Hematopoietic multipotent progenitor cell treated with erythropoietin and hydrocortisone succinate and interleukin-3 and kit ligand, for 15 days (in vitro differentiated cells): ENCODE measurements at regions not wholly inside any gene's neighbourhood (a gene's known extent, or its start where the extent isn't known, plus 50 kb on each side); places are given as distances from the start of the nearest gene placed in this dataset.
"Not testable (repeated sequence)": the region's sequence is repeated elsewhere in the genome, so short reads cannot be mapped to it uniquely, and the experiment has no call there.

Experiments used
- DNase-seq: peaks from one replicate; pipeline ENCODE4 v3.0.0-alpha.2; 2015; ENCODE audit warnings: low spot score

GRCh38 chr7:138220321-138220720 lies 144.1 kb downstream of the AKR1D1 start:
- not testable (repeated sequence) for DNase-seq

- DNase-seq: not testable (repeated sequence)
Measured at GRCh38 chr7:138221388-138221787, 145.1 kb downstream of the AKR1D1 start.

- no peak for DNase-seq
Measured at GRCh38 chr7:138223402-138223879, 147.2 kb downstream of the AKR1D1 start.

GRCh38 chr7:138226001-138226476 lies 149.8 kb downstream of the AKR1D1 start:
- no peak for DNase-seq

- no peak for DNase-seq
Measured at GRCh38 chr7:138226745-138227279, 150.6 kb downstream of the AKR1D1 start.

GRCh38 chr7:138228119-138228518 lies 151.9 kb downstream of the AKR1D1 start:
- no peak for DNase-seq

- no peak for DNase-seq
Measured at GRCh38 chr7:138228769-138229168, 152.5 kb downstream of the AKR1D1 start.

GRCh38 chr7:138233189-138233588 lies 156.9 kb downstream of the AKR1D1 start:
- DNase-seq: no peak

- DNase-seq: no peak
Measured at GRCh38 chr7:138235207-138235606, 158.9 kb downstream of the AKR1D1 start.

GRCh38 chr7:138237995-138238394 lies 161.7 kb downstream of the AKR1D1 start:
- DNase-seq: no peak

- no peak for DNase-seq
Measured at GRCh38 chr7:138238734-138239659, 162.7 kb downstream of the AKR1D1 start.

GRCh38 chr7:138243430-138243829 lies 167.2 kb downstream of the AKR1D1 start:
- no peak for DNase-seq

- DNase-seq: no peak
Measured at GRCh38 chr7:138243836-138244235, 167.6 kb downstream of the AKR1D1 start.

GRCh38 chr7:138244606-138245005 lies 168.3 kb downstream of the AKR1D1 start:
- DNase-seq: no peak

- DNase-seq: no peak
Measured at GRCh38 chr7:138245216-138245615, 169.0 kb downstream of the AKR1D1 start.

- no peak for DNase-seq
Measured at GRCh38 chr7:138245682-138246081, 169.4 kb downstream of the AKR1D1 start.

- DNase-seq: no peak
Measured at GRCh38 chr7:138246428-138246827, 170.2 kb downstream of the AKR1D1 start.

GRCh38 chr7:138247081-138247480 lies 170.8 kb downstream of the AKR1D1 start:
- DNase-seq: no peak

- no peak for DNase-seq
Measured at GRCh38 chr7:138247568-138248333, 171.5 kb downstream of the AKR1D1 start.

GRCh38 chr7:138248609-138249008 lies 172.3 kb downstream of the AKR1D1 start:
- no peak for DNase-seq

GRCh38 chr7:138249975-138250374 lies 173.7 kb downstream of the AKR1D1 start:
- no peak for DNase-seq

- DNase-seq: not testable (repeated sequence)
Measured at GRCh38 chr7:138252666-138253065, 176.4 kb downstream of the AKR1D1 start.
